SK-N-SH (cell line): ENCODE measurements at regions not wholly inside any gene's neighbourhood (a gene's known extent, or its start where the extent isn't known, plus 50 kb on each side); places are given as distances from the start of the nearest gene placed in this dataset.

Source experiments
- EP300 ChIP-seq, 2 experiments: IDR thresholded peaks; 2 replicates each; pipeline versions ENCODE4 v1.4.0 to v1.6.1; 2012; ENCODE audit warnings: borderline replicate concordance in 1 of 2, low read depth in 1 of 2, low read length in 1 of 2
- EZH2phosphoT487 ChIP-seq: fragments of 200-600 bp; sonication (generic); IDR thresholded peaks from 2 replicates; pipeline ENCODE4 v1.6.1; 2017; ENCODE audit warnings: low read depth, mixed run types, mild to moderate bottlenecking, antibody characterized with exemption, moderate library complexity, borderline replicate concordance
- FOXJ3 ChIP-seq: sonication (generic); formaldehyde crosslinking; IDR thresholded peaks from 2 replicates; pipeline ENCODE4 v1.5.1; 2020; ENCODE audit warnings: mild to moderate bottlenecking, missing genetic modification reagents
- GATA2 ChIP-seq: sonication (generic); formaldehyde crosslinking; IDR thresholded peaks from 2 replicates; pipeline ENCODE4 v1.5.0; 2020; ENCODE audit warnings: mild to moderate bottlenecking, missing genetic modification reagents
- JUND ChIP-seq: IDR thresholded peaks from 2 replicates; pipeline ENCODE4 v1.4.0; 2012
- MXI1 ChIP-seq: IDR thresholded peaks from 2 replicates; pipeline ENCODE4 v1.6.1; 2012; ENCODE audit warnings: mild to moderate bottlenecking, low read depth, low read length, improper control_type of control experiment
- NFIC ChIP-seq: IDR thresholded peaks from 2 replicates; pipeline ENCODE4 v1.4.0; 2012; ENCODE audit warnings: borderline replicate concordance
- NRF1 ChIP-seq: IDR thresholded peaks from 2 replicates; pipeline ENCODE4 v1.6.1; 2012; ENCODE audit warnings: low read depth, mild to moderate bottlenecking, low read length
- PBX3 ChIP-seq: IDR thresholded peaks from 2 replicates; pipeline ENCODE4; 2012
- POLR2AphosphoS5 ChIP-seq: IDR thresholded peaks from 2 replicates; pipeline ENCODE4 v1.6.1; 2012; ENCODE audit warnings: low read depth, low read length
- RCOR1 ChIP-seq: fragments of 150-350 bp; IDR thresholded peaks from 2 replicates; pipeline ENCODE4 v1.6.1; 2017; ENCODE audit warnings: antibody characterized with exemption, low read length
- REST ChIP-seq: IDR thresholded peaks from 2 replicates; pipeline ENCODE4 v1.6.1; 2012; ENCODE audit warnings: mild to moderate bottlenecking, low read depth, low read length, moderate library complexity
- SMC3 ChIP-seq: IDR thresholded peaks from 2 replicates; pipeline ENCODE4 v1.6.1; 2012; ENCODE audit warnings: low read depth, low read length, improper control_type of control experiment
- TAF1 ChIP-seq: IDR thresholded peaks from 2 replicates; pipeline ENCODE4 v1.6.1; 2012; ENCODE audit warnings: low read depth, mild to moderate bottlenecking, low read length, moderate library complexity, borderline replicate concordance
- TEAD4 ChIP-seq: IDR thresholded peaks from 2 replicates; pipeline ENCODE4 v1.4.0; 2012; ENCODE audit warnings: mild to moderate bottlenecking, borderline replicate concordance; ENCODE audit not compliant: insufficient read depth
- USF2 ChIP-seq: fragments of 150-350 bp; IDR thresholded peaks from 2 replicates; pipeline ENCODE4 v1.6.1; 2017; ENCODE audit warnings: antibody characterized with exemption, low read length, low read depth, borderline replicate concordance
- YY1 ChIP-seq: IDR thresholded peaks from 2 replicates; pipeline ENCODE4 v1.4.0; 2012; ENCODE audit warnings: low read depth, mild to moderate bottlenecking

GRCh38 chr15:35872577-35872976, 326.6 kb upstream of the DPH6 start (continued):
- no peak for TF ChIP-seq EZH2phosphoT487
- TF ChIP-seq EP300 (IDR thresholded peaks at IDR 0.05; ENCODE audit: borderline replicate concordance in 1 of 2, low read depth in 1 of 2, low read length in 1 of 2), result peak; percentile 69 to 100
- no peak for TF ChIP-seq USF2
- TF ChIP-seq TAF1, result no peak
- peak; percentile 67 for TF ChIP-seq JUND
- TF ChIP-seq GATA2 (CRISPR knock-in tag), result peak; percentile 99
- no peak for TF ChIP-seq YY1
- peak; percentile 97 for TF ChIP-seq FOXJ3 (CRISPR knock-in tag)
- peak; percentile 73 for TF ChIP-seq NFIC
- TF ChIP-seq NRF1, result no peak
- TF ChIP-seq SMC3, result no peak
- peak; percentile 93 for TF ChIP-seq PBX3
- TF ChIP-seq POLR2AphosphoS5, result peak; percentile 86
- no peak for TF ChIP-seq REST
- TF ChIP-seq MXI1, result no peak; the same call in 1 of the 2 replicates
- TF ChIP-seq RCOR1, result peak; percentile 93
- TF ChIP-seq TEAD4, result peak; percentile 68; the same call in 1 of the 2 replicates
- TF ChIP-seq, all 33 proteins: peak for 13
